ENCODE measurements at regions not wholly inside any gene's neighbourhood (a gene's known extent, or its start where the extent isn't known, plus 50 kb on each side); places are given as distances from the start of the nearest gene placed in this dataset.
A peak's percentile ranks its signal among the peaks of the same experiment; 100 is the strongest.

GRCh38 chr16:29338821-29339700 is 67.5 kb downstream of the NPIPB11 start (continued):
- TF ChIP-seq ZNF687 (IDR thresholded peaks at IDR 0.05) (peak; percentile 79; the same call in 1 of the 2 replicates), BMI1 (IDR thresholded peaks at IDR 0.05; ENCODE audit: borderline replicate concordance) (peak; percentile 52), IKZF1 (conservative IDR thresholded peaks at IDR 0.05) (peak; percentile 98), ZNF384 (IDR thresholded peaks at IDR 0.05; ENCODE audit: borderline replicate concordance, low read depth, low read length) (0 out of 2 replicates have a peak, but pooled peaks have one; percentile 18), ATF7 (IDR thresholded peaks at IDR 0.05; ENCODE audit: low read depth) (peak; percentile 84), BCL11A (IDR thresholded peaks at IDR 0.05; ENCODE audit: low read depth, low read length) (peak; percentile 64; the same call in 1 of the 2 replicates), PKNOX1 (IDR thresholded peaks at IDR 0.05) (peak; percentile 42; the same call in 1 of the 2 replicates), MLLT1 (IDR thresholded peaks at IDR 0.05) (peak; percentile 46; the same call in 1 of the 2 replicates), GATAD2B (conservative IDR thresholded peaks at IDR 0.05; ENCODE audit: low read depth) (peak; percentile 99), SMARCA5 (IDR thresholded peaks at IDR 0.05) (peak; percentile 34; the same call in 1 of the 2 replicates), SPI1 (IDR thresholded peaks at IDR 0.05; ENCODE audit: borderline replicate concordance, insufficient read depth, low read depth, low read length) (peak; percentile 78), TBL1XR1 (IDR thresholded peaks at IDR 0.05; ENCODE audit: low read depth, low read length) (0 out of 2 replicates have a peak, but pooled peaks have one; percentile 19), CREM (IDR thresholded peaks at IDR 0.05; ENCODE audit: low read depth) (peak; percentile 53), EED (IDR thresholded peaks at IDR 0.05; ENCODE audit: low read depth) (peak; percentile 78; the same call in 1 of the 2 replicates), CHD2 (IDR thresholded peaks at IDR 0.05; ENCODE audit: borderline replicate concordance, low read depth, low read length) (peak; percentile 44; the same call in 1 of the 2 replicates), EP300 (IDR thresholded peaks at IDR 0.05; ENCODE audit: borderline replicate concordance in 1 of 2, control insufficient read depth in 1 of 2, low read depth in 2 of 2, low read length in 2 of 2) (peak; percentile 56 to 81; a peak in 3 of 4 replicates), NR2F1 (conservative IDR thresholded peaks at IDR 0.05) (peak; percentile 75), ZNF24 (IDR thresholded peaks at IDR 0.05) (0 out of 2 replicates have a peak, but pooled peaks have one; percentile 18), RUNX3 (IDR thresholded peaks at IDR 0.05; ENCODE audit: low read length) (peak; percentile 76), IKZF2 (IDR thresholded peaks at IDR 0.05) (peak; percentile 98 to 99), MEF2B (IDR thresholded peaks at IDR 0.05; ENCODE audit: partially characterized antibody, poor library complexity, severe bottlenecking) (peak; percentile 50), CREB1 (IDR thresholded peaks at IDR 0.05; ENCODE audit: low read depth) (peak; percentile 21; the same call in 1 of the 2 replicates), TCF12 (IDR thresholded peaks at IDR 0.05; ENCODE audit: low read depth, low read length) (peak; percentile 90; the same call in 1 of the 2 replicates), TCF3 (IDR thresholded peaks at IDR 0.05; ENCODE audit: borderline replicate concordance, insufficient read depth, low read depth, low read length) (peak; percentile 84; the same call in 1 of the 2 replicates)

All from GM12878 (cell line).